CD4-positive, alpha-beta T cell treated with Interleukin-2 at 100 ng/mL for 4 hours (primary cell): ENCODE measurements at regions not wholly inside any gene's neighbourhood (a gene's known extent, or its start where the extent isn't known, plus 50 kb on each side); places are given as distances from the start of the nearest gene placed in this dataset.

ENCODE experiments used
- DNase-seq: peaks from one replicate; pipeline ENCODE4 v3.0.0-alpha.2; 2020; ENCODE audit warnings: low spot score

DNA sequence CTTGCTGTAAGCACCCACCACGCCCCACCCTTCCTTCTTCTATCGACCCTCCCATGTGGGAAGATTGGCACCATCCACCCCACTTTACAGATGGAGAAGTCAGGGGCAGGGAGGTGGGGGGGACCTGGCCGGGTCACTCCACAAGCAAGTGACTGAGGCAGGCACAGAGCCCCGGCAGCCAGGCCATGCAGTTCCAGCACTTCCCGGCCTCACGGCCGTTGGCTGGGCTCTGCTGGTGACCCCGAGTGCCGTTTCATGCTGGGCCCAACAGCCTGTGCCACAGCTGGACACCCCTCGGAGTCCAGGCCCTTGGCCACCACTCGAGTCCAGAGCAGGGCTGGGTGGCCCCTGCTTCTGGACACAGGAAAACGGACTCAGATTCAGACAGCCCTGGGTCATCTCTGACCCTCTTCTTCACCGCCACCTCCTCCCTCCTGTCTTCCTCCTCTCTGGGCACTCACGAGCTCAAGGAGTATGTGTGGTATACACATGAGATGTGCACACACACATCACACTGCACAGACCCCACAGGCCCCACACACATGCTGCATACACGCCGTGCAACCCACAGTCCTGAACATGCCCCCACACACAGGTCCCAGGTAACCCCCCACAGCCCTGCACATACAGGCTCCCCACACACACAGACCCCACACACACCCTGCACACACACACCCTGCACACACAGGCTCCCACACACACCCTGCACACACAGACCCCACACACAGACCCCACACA is 89.3 kb upstream of the GPC1 start:
- DNase-seq: no peak

DNA sequence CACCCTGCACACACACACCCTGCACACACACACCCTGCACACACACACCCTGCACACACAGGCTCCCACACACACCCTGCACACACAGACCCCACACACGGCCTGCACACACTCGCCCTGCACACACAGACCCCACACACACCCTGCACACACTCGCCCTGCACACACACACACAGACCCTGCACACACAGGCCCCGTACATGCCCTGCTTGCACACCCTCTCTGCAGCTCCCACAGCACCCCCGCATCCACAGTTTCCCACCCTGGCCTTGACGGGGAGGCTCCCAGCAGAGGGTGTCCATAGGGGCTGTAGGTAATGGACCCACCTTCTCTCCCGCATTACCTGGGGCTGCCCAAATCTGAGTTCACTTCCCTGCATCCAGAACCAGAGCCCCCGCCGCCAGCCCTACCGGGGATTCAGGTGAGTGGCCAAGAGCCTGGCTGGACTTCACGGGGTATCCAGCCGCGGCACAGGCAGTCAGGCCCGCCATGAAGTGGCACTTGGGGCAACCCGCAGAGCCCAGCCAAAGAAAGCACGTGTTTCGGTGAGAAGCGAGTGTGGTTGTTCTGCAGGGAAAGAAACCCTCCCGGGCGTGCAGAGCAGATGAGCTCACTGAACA is 88.6 kb upstream of the GPC1 start:
- DNase-seq: no peak

DNA sequence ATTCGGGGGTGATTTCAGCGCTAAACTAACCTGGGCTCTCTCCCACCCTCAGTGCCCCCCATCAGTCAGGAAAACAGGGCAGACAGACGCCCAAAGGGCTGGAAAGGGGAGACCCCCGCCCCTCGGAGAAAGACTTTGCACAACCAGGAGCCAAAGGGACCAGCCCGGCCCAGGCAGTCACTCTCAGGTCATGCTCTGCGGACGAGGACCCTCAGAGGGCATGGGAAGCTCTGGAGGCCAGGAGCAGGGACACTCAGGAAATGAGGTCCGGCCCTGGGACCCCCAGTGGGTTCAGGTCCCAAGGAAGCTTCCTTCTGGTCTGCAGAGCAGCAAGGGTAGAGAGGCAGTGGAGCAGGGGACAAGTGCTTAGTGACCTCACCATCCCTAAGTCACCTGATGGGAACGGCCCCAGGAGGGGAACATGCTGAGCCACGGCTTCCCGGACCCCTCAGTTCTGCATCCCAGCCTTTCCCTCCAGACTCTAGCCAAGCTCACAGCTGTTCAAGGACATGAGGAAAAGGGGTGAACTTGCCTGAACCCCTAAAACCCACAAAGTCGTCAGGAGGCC is 88.0 kb upstream of the GPC1 start:
- DNase-seq: no peak

DNA sequence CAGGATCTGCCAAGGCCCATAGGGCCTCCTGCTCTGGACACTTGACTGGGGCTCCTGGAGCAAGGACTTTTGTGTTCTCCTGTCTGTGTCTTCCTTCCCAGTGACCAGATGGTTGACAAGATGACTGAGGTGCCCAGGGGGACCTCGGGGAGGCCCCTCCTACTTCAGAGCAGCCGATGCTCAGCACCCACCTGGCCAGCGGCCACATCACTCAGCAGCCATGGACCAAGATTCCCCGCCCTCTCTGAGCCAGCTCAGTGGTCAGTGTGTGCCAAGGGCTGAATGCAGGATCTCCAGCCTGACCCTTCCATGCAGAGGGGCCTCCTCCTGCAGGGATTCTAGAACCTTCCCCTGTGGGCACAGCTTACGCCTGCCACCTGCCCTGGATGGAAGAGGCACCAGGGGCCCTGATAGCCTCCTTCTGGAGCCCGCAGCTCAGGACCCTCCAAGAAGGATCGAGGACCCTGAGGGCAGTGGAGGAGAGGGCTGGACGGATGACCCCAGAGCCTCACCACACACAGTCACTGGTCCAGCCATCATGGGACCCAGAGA is 87.4 kb upstream of the GPC1 start:
- DNase-seq: no peak

DNA sequence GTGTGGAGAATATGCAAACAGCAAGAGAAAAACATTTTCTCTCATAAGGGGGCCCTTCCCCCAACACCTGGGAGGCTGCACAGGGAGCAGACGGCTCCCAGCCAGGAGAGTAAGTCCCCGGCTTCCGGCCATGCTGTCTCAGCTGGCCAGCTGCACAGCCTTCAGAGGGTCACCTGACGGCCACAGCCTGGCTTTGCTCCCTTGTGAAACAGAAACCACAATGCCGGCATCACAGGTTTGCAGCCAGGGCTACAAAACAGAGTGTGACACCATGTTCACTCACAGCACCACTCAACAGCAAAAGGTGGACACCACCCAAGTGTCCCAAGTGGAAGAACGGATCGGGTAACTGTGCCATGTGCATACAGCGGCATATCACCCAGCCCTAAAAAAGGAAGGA is 86.9 kb upstream of the GPC1 start:
- no peak for DNase-seq

DNA sequence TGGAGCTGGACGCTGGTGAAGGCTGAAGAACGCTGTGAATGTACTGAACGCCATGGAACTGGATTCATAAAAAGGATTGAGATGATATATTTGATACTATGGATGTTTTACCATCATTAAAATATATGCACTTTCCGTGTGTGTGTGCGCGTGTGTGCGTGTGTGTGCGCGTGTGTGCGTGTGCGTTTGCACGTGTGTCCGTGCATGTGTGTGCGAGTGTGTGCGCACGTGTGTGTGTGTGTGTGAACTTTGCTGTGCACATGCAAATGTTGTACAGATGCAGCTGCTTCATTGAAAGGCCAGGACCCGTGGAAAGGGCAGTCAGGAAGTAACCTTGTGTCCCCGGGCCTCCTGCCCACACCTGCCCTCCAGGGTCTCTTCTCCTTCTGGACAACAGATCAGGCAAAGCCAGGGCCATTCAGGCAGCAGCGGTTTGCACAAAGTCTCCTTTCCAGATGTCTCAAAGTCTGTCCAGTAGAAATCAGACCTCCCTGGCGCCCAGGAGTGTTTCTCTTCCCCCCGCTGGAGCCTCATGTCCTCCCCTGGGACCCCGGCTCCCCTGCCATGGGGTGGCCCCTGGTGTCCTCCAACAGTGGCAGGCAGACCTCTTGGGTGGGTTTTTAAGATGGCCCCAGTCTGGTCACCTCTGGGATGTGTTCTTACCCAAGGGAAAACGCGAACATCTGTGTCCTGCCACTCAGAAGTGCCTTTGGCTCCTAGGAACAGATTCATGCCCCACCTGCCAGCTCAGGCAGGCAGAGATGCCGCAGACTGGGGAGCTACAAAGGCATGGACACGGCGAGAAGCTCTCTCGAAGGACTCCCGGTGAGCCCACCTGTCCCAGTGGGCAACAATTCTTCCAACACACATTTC is 86.1 kb upstream of the GPC1 start:
- DNase-seq: no peak

DNA sequence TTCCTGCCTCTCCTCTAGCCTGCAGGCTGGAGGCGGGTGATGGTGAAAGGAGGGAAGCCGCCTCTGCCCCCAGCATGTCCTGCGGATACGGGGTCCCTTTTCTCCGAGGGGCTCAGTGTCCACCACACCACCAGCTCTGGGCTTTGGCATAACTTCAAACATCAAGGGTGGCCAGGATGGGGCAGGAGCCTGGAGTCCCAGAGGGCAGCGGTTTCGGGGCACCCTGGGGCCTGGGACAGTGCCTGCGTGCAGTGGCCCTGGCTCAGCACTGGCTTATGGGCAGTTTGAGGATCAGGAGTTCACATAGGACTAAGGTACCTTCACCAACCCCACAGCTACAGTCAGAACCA is 85.5 kb upstream of the GPC1 start:
- no peak for DNase-seq

DNA sequence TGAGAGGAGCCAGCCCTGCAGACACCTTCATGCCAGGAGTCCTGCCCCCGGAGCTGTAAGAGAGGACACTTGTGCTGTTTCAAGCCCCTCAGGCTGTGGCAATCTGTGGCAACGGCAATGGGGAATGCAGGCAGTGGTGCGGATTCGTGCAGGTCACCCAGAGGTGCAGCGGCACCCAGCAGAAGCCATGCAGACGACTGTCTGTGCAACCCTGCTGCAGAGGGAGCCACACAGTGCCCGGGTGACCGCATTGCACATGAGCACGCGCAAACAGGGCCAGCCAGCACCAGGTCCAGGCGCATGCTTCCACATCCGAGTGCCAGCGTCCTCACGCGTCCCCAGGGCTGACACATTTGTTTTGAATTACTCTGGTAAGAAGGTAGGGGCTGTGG is 84.8 kb upstream of the GPC1 start:
- no peak for DNase-seq

DNA sequence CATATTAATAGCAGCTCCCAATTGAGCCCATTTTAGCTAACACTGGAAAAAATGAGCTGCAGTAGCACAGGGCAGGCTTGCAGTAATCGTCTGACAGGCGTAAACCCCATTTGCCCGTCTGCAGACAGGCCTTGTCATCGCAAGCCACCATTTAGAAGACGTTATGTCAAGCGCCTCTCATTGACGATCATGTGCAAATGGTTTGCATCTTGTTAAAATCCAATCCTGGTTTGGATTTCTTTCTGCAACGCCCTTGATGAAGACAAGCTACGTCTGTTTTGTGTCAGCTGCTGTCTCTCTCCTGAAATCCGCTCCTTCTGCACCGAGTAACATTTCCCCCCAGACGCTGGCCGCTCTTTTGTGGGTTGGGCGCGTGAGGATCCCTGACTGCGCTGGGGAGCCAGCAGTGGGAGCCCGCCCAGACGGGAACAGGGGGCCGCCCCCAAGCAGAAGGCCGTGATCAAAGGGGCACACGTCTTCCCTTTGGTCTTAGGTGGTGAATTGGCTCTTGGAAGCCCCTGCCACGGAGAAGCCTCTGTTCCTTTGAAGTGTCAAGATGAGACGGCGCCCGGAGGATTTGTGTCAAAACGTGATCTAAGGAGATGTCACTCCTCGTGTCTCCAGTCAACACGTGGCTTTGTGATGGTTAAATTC is 84.2 kb upstream of the GPC1 start:
- DNase-seq: no peak

DNA sequence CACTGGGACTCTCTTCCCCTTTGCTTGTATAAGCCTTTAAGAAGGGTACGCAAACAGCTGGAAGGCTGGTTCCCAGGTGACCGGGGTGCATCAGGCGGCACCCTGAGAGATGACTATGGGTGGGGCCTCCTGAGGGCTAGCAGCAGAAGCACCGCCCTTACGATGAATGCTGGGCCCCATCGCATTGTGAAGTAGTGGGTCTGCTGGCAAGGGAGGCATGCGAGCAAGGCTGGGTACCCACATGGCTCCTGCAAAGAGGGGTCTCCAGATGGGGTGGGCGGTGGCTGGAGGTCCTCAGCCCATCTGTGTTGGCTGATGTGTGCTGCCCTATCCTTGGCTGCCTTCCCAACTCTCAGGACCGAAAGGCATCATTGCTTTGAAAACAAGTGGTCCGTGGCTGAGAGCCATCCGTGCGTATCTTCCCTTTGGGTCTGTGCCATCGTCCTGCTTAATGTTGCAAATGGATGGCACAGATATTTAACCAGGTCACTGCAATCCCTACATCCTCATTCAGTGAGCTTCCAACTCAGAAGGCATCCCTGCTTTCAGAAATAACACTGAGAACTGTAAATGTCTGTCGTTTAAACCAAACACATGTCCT is 83.5 kb upstream of the GPC1 start:
- DNase-seq: no peak

DNA sequence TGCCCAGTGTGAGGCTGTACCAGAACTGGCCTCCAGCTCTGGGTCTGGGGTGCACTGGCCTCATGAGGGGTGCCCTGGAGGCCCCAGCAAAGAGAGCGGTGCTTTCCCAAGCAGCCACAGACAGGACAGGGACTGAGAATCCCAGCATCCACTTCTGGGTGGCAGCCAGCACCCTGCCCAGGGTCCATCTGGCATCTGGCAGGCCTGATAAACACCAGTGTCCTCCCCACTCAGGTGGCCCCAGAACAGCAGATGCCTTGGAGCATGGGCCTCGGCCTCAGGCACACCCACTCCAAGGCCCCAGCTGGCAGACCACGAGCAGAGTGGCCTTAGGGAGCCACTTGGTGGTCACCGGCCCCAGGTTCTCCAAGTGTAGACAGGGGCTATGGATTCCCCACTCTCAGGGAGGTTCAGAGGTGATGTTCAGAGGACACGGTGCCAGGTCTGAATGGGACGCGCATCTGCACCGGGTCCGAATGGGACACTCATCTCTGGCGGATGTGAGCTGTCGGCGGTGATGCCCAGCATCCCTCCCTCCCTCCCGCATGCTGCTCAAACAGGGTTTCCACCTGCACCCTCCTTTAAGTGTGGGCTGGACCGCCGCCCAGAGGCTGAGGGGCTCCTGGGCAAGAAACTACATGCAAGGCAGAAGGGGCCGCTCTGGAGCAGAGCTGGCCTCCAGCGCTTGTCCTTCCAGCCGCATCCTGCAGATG is 82.2 kb upstream of the GPC1 start:
- DNase-seq: no peak

DNA sequence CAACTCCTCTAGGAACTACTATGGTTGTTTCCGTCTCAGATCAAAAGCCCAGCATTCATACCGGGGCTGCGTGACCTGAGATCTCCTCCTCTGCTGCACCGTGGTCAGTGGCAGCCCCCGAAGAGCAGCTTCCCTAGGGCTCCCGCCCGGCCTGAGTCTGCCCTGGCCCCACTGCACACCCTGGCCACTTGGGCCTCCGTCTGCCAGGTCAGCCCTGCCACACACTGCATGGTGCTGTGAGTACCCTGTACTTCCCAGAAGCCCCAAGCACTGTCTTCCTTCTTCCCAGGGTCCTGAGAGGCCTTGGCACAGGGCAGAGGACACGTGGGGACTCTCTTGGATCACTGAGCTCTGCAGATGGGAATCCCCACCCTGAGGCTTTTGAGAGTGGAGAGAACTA is 81.5 kb upstream of the GPC1 start:
- no peak for DNase-seq

DNA sequence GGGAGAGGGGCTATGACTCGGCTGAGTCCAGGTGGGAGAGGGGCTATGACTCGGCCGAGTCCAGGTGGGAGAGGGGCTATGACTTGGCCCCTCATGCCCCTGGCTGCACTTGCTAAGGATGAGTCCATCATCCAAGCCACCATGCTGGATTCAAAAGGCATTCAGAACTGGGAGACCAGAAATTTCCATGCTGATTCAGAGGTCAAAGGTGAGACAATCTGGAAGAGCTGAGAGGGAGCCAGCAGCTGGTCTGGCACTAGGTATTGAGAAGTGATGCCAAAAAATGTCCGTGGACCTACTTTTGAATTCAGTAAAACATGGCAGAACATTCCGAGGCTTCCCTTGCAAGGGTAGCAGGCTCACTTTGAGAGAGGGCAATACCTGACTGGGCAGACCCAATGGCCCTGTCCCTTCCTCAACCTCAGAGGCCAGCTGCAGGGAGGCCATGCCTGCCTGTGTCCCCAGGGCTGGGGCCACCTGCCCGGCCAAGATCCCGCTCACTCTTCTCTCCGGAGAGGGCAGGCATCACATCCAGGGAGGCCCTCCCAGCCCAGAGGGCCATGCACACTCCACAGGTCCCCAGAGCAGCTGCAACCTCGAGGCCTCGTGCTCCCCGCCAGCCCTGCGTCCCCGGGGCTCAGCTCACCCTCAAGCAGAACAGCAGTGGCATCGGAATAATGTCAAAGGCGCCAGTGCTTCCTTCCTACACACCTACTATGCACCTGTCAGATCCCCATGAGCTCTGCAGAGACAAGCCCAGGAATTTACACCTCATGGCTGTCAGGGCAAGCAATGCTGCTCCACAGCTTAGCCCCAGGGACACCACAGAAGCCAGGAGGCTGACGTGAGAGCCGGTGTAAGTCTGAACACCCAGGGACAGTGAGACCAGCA is 80.2 kb upstream of the GPC1 start:
- no peak for DNase-seq

DNA sequence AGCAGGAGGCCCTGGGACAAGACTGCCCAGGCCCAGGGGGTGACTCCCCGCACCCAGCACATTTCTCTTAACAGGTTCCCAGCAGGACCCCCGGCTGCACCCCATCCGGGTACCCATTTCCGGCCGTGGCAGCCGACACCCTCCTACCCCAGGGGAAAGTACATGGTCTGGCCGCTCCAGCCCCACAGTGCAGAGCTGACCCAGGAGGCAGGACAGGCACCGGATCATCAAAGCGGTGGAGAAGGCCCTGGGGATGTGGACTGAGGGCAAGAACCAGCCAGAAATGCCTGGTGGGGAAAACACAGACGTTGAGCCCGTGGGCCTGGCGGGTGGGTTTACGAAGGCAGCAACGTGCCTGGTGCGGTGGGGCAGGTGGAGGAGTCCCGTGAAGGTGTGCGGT is 79.5 kb upstream of the GPC1 start:
- DNase-seq: no peak

DNA sequence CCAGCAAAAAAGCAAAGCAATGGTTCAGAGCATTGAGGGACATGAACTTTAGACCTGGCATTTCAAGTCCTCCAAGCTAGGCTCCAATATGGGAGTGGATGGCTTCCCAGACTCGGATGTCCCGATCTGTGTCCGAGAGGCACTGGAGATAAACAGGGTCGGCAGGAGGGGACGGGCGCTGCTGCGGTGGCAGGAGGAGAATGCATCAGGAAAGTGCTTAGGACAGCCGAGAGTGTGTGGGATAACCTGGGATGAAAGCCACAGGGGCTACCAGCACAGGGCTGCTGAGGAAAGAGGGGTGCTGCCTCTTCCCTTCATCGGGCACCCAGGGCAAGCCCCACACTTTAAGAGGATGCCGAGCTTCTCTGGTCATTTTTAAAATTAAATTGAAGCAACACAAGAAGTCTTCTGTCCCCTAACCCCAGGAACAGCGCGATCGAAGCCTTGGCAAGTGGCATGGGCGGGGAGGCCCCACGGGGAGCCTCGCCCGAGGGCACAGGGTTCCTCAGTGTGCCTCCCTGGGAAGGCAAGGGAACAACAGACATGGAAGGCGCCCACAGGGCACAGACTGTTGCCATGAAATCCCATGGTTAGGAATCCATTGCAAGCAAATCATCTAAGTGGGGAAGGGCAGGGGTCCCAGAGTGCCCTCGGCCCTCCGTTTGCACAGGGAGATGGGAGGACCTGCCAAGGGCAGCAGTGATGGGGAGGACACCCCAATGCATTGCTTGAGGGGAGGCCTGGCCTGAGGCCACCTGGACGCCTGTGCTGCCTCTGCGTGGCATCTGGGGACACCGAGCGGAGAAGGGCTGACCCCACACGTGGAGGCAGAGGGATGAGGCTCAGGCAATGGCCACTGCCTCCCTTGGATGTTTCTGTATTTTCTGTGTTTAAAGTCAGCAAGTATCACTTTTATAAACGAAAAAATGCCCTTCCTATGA is 78.5 kb upstream of the GPC1 start:
- no peak for DNase-seq

DNA sequence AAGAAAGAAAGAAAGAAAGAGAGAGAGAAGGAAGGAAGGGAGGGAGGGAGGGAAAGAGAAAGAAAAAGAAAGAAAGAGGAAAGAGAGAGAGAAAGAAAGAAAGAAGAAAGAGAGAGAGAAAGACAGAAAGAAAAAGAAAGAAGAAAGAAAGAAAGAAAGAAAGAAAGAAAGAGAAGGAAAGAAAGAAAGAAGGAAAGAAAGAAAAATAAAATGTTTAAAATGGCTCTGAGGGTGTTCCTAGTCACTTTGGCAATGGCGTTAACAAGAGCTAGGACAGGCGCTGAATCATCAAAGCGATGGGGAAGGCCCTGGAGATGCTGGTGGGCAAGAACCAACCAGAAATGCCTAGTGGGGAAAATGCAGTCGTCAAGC is 77.8 kb upstream of the GPC1 start:
- no peak for DNase-seq

DNA sequence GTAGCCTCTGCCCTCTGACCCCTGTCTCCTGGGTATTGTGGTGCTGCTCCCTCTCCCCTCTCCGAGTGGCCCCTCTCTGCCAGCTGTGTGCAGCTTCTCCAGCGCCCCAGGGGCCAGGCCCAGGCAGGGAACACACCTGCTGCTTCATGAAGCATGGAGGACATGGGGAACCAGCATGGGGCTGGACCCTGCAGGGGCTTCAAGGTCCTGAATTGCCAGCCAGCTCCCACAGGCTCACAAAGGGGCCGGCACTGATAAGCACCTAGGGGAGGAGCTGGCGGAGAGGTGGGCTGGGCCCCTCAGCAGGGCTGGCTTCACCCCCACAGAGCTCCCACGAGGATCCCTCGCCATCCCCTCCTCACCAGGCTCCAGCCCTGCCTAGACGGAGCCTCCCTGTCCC is 77.4 kb upstream of the GPC1 start:
- no peak for DNase-seq

DNA sequence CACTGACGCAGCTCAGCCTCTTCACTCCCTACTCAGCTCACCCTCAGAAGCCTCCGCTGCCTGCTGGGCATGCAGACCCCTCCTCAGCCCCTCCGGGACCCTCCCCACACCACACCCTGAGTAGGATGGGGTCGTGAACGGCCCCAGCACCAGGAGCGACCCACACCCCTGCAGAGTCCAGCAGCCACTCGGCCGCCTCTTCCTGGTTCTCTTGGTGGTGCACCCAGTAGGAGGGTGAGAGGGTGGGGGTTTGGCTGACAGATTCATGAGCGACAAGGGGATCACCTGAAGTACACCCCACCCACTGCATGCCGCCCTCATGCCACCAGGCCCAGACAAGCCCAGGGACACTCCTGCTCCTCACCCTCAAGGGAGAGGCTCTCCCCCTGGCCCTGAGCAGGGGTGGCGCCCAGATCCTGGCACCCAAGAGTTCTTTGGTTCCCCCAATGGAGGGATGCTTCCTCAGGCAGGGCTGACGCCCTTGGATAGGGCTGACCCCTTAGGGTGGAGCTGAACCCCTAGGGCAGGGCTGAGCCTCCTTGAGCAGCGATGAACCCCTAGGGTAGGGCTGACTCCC is 76.6 kb upstream of the GPC1 start:
- DNase-seq: no peak

DNA sequence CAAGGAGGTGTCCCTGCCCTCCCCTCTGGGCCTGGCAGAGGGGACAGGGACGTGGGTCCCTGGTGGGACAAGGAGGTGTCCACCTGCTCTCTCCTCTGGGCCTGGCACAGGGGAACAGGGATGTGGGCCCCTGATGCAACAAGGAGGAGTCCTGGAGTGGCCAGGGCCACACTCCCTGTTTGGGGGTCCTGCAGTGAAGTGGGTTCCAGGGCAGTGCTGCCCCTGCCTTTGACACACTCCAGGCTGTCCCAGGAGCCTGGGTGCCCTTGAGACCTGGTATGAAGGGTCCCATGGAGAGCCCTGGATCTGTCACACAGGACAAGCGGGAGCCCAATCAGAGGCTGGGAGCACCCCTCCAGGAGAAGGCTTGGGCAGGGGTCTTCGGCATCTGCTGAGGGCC is 75.8 kb upstream of the GPC1 start:
- DNase-seq: no peak
